GM18498 (cell line): ENCODE measurements at regions not wholly inside any gene's neighbourhood (a gene's known extent, or its start where the extent isn't known, plus 50 kb on each side); places are given as distances from the start of the nearest gene placed in this dataset.

Experiments
- ATAC-seq: cut with Tn5 transposase; IDR thresholded peaks from one replicate; pipeline ENCODE4 v1.9.1; 2021; ENCODE audit warnings: mild to moderate bottlenecking, moderate library complexity; ENCODE audit not compliant: unreplicated experiment

- ATAC-seq: no peak
These were observed 130.6 kb upstream of the VSTM2B start for GRCh38 chr19:29395111-29395733.

DNA sequence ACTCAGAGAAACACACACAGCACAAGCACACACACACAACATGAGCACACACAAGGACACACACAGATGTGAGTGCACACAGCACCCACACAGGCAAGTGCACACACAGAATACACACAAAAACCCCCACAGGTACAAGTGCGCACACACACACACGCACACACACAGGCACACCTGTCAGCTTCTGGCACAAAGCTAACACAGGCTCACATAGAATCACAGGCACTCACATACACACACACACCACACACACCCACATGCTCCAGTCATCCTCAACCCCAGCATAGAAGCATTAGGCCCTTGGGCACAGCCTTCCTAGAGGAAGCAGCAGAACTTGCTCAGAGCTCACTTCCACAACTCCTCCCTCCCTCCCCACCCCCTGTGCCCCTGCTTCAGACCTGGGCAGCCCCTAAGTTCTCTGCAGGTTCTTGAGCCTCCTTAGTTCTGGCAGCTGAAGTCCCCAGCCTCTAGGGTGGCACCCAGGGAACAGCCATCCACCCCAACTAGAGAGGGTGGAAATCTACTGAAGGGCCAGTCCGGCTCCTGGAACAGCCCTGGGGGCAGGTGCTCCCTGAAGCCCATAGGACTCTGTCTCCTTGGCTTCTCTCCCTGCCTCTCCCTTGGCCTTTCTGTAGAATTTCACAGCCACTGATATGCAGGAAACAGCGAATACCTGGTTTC, 129.9 kb upstream of the VSTM2B start:
- no peak for ATAC-seq

- no peak for ATAC-seq
These were observed 128.9 kb upstream of the VSTM2B start for GRCh38 chr19:29396925-29397324.

DNA sequence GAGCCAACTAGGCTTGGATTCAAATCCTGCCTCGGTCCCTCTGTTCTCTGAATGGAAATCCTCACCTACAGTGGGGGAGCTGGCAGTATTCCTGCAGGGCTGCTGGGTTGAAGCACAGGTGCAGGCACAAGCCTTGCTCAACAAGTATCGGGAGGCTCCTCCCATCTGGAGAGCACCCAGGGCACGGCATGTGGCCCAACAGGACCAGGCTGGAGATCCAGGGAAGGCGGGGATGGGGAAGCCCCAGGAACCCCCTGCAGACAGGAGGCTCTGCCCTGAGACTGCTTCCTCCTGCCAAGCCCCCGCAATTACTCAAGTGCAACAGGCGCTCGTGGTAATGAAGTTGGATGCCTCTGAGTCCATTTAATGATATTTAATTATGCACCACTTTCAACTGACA, 128.0 kb upstream of the VSTM2B start:
- ATAC-seq: no peak

- no peak for ATAC-seq
These were observed 126.0 kb upstream of the VSTM2B start for GRCh38 chr19:29399804-29400203.

DNA sequence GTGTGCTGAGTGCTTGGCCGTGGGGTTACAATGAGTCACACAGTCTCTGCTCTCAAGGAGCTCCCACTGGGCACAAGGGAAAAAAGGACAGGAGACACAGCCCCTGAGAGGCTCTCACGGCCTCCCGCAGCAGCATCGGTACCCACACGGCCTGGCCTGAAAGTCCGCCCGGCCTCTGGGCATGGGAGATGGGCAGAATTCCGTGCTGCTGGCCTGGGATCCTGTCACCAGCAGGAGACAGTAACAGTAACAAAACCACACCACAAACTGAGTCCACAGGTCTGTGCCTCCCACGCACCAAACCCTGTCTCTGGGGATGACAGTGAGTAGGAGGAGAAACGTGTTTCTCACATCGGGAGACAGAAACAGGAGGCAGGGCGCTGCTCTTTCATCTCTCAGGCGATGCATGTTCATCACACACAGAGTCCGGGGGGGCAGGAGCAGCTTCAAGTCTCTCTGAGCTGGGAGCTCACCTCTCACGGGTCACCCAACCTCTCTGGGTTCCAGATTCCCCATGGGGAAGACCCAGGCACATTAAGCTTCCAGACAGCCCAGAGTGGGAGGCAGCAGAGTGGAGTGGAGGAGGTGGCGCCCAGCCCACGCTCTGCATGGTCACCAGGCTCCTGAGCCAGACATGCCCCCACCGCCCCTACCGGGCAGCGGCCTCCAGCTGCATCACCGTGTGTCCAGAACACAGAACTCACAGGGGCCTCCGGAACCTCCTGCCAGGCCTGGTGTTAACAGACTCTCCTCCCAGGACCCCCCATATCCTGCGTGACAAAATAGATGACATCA, 124.7 kb upstream of the VSTM2B start:
- ATAC-seq: no peak

GRCh38 chr19:29401712-29402421, 123.9 kb upstream of the VSTM2B start:
- no peak for ATAC-seq

GRCh38 chr19:29402563-29402962, 123.2 kb upstream of the VSTM2B start:
- no peak for ATAC-seq

DNA sequence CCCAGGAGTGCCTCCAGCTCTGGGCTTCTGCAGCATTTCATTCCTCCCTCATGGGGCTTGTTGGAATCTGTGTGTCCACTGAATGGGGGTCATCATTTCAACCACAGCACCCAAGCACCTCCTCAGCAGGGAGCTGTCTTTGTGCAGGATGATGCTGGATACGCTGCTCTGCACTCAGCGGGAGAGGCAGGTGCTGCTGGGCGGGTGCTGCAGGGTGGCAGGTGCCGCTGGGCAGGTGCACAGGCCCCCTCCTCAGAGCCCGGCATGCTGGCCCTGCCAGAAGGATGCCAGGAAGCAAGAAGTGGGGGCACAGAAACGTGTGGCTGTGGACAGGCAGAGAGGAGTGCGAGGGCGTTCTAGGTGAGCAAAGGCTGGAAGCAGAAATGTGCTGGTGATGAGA, 121.8 kb upstream of the VSTM2B start:
- ATAC-seq: no peak

- no peak for ATAC-seq
These were observed 120.7 kb upstream of the VSTM2B start for GRCh38 chr19:29404951-29405727.

- ATAC-seq: no peak
These were observed 120.1 kb upstream of the VSTM2B start for GRCh38 chr19:29405728-29405995.

GRCh38 chr19:29409076-29409862, 116.5 kb upstream of the VSTM2B start:
- no peak for ATAC-seq

GRCh38 chr19:29410601-29411000, 115.2 kb upstream of the VSTM2B start:
- no peak for ATAC-seq

DNA sequence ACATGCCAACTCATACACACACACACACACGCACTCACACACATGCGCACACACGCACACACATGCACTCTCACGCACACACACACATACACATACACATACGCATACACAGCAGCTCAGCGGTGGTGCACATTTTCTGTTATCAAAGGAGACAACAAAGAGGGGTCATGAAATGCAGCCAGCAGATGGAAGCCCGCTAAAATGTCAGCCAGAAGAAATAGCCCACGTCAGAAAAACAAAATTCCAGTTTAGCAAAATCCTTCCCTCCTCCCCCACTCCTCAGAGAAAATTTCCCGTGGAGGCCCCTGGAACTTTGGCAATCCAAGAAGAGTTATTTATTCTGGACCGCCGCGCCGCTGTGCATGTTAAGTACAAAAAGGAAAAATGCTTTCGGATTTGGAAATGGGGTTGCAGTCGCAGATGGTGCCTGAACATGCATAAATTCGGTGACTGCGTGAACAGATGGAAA, 114.6 kb upstream of the VSTM2B start:
- ATAC-seq: no peak

DNA sequence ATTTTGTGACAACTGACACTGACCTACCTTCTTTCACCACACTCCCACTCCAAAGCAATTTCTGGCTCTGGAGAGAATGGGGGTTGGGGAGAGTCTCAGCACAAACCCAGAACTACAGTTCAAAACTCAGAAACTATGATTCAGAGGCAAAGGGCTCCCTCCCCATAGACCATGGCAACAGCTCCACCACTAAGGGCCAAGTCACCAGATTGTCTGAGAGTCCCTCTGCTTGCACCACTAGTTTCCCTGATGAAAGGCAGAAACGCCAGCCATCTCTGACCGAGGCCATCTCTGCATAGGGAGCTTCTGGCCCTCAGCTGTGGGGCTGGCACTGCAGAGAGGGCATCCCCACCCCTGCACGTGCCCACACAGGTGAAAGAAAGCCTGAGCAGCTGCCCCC, 112.4 kb upstream of the VSTM2B start:
- ATAC-seq: no peak

DNA sequence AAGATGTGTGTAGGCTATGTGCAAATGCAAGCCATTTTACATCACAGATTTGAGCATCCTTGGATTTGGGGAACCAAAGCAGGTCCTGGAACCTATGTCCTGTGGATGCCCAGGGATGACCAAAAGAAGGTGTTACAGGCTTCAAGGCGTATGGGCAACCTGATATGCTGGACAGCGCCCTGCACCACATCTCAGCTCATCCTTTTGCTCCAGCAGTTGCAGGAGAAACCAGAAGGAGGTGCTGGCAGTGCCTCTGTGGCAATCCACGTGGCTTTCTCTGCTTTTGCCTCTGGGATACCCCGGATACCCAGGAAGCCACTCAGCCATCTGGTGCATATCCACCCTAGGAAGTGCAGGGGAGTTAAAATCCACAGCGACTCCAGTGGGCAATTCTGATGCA, 110.3 kb upstream of the VSTM2B start:
- no peak for ATAC-seq

DNA sequence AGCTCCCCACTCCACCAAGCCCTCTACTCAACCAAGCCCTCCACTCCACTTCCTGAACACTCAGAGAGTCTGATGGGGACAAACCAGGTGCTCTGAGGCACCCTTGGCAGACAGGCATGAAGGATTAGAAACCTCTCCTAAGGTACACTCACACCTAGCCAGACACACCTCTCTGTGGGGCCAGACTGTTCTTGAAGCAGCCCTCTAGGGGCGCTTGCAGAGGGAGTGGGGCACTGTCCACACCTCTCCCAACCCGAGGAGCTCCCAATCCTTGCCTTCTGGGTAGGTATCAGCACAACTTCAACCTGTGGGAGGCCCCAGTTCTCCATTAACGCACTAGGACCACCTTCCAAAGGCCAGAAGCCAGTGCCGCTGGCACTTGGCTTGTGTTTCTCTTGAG, 108.7 kb upstream of the VSTM2B start:
- ATAC-seq: no peak

GRCh38 chr19:29418201-29418600, 107.6 kb upstream of the VSTM2B start:
- ATAC-seq: no peak

DNA sequence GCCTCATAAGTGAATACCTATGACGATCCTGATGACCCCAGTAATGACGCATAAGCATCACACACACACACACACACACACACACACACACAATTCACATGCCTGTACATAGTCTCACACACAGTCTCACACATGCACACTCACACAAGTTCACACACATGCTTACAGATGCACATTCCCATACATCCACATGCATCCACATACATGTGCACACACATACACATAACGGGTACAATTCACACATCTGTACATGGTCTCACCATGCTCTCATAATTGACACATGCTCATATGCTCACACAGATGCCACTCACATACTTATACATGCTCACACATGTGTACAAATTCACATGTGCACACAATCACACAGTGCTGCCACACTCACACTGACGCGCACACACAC, 105.7 kb upstream of the VSTM2B start:
- no peak for ATAC-seq
